ENCODE measurements at regions not wholly inside any gene's neighbourhood (a gene's known extent, or its start where the extent isn't known, plus 50 kb on each side); places are given as distances from the start of the nearest gene placed in this dataset.

DNA sequence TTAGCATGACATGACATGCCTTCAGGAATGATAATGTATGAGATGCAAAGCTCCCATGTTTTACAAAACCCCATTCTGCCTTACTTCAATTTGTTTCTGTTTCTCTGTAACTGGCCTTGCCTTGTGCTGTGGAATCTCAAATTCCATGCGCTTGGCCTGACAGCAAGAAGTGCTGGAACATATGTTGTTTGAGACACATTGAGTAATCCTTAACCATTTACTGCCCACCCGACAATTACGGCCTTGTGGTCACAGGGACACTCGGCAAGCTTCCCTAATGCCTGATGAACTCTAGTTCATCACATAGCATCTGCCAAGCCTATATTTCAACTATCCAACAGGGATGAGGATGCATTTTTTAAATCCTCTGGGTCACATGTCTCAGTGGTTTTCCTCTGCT, 226.4 kb upstream of the CASK start (continued):
- TF ChIP-seq NR1H2 (CRISPR knock-in tag; IDR thresholded peaks at IDR 0.05) (no peak), GABPB1 (CRISPR knock-in tag; IDR thresholded peaks at IDR 0.05) (no peak), ZNF232 (CRISPR knock-in tag; IDR thresholded peaks at IDR 0.05) (no peak), CREM (CRISPR knock-in tag; IDR thresholded peaks at IDR 0.05) (no peak), IRF2 (CRISPR knock-in tag; IDR thresholded peaks at IDR 0.05; ENCODE audit: borderline replicate concordance, low read depth) (no peak), ZNF219 (CRISPR knock-in tag; IDR thresholded peaks at IDR 0.05; ENCODE audit: borderline replicate concordance) (no peak), NR2C2 (CRISPR knock-in tag; IDR thresholded peaks at IDR 0.05) (no peak), PRRX2 (CRISPR knock-in tag; IDR thresholded peaks at IDR 0.05) (no peak)
- TF ChIP-seq, protein P1, sequence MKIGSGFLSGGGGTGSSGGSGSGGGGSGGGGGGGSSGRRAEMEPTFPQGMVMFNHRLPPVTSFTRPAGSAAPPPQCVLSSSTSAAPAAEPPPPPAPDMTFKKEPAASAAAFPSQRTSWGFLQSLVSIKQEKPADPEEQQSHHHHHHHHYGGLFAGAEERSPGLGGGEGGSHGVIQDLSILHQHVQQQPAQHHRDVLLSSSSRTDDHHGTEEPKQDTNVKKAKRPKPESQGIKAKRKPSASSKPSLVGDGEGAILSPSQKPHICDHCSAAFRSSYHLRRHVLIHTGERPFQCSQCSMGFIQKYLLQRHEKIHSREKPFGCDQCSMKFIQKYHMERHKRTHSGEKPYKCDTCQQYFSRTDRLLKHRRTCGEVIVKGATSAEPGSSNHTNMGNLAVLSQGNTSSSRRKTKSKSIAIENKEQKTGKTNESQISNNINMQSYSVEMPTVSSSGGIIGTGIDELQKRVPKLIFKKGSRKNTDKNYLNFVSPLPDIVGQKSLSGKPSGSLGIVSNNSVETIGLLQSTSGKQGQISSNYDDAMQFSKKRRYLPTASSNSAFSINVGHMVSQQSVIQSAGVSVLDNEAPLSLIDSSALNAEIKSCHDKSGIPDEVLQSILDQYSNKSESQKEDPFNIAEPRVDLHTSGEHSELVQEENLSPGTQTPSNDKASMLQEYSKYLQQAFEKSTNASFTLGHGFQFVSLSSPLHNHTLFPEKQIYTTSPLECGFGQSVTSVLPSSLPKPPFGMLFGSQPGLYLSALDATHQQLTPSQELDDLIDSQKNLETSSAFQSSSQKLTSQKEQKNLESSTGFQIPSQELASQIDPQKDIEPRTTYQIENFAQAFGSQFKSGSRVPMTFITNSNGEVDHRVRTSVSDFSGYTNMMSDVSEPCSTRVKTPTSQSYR (CRISPR knock-in tag; IDR thresholded peaks at IDR 0.05) = no peak
- TF ChIP-seq, protein P2, sequence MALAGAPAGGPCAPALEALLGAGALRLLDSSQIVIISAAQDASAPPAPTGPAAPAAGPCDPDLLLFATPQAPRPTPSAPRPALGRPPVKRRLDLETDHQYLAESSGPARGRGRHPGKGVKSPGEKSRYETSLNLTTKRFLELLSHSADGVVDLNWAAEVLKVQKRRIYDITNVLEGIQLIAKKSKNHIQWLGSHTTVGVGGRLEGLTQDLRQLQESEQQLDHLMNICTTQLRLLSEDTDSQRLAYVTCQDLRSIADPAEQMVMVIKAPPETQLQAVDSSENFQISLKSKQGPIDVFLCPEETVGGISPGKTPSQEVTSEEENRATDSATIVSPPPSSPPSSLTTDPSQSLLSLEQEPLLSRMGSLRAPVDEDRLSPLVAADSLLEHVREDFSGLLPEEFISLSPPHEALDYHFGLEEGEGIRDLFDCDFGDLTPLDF (CRISPR knock-in tag; IDR thresholded peaks at IDR 0.05) = no peak
- TF ChIP-seq, protein P3, sequence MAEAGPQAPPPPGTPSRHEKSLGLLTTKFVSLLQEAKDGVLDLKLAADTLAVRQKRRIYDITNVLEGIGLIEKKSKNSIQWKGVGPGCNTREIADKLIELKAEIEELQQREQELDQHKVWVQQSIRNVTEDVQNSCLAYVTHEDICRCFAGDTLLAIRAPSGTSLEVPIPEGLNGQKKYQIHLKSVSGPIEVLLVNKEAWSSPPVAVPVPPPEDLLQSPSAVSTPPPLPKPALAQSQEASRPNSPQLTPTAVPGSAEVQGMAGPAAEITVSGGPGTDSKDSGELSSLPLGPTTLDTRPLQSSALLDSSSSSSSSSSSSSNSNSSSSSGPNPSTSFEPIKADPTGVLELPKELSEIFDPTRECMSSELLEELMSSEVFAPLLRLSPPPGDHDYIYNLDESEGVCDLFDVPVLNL (CRISPR knock-in tag; IDR thresholded peaks at IDR 0.05; ENCODE audit: borderline replicate concordance, low read depth) = no peak
- TF ChIP-seq, protein P4, sequence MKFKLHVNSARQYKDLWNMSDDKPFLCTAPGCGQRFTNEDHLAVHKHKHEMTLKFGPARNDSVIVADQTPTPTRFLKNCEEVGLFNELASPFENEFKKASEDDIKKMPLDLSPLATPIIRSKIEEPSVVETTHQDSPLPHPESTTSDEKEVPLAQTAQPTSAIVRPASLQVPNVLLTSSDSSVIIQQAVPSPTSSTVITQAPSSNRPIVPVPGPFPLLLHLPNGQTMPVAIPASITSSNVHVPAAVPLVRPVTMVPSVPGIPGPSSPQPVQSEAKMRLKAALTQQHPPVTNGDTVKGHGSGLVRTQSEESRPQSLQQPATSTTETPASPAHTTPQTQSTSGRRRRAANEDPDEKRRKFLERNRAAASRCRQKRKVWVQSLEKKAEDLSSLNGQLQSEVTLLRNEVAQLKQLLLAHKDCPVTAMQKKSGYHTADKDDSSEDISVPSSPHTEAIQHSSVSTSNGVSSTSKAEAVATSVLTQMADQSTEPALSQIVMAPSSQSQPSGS (CRISPR knock-in tag; IDR thresholded peaks at IDR 0.05; ENCODE audit: borderline replicate concordance, low read depth) = no peak
- TF ChIP-seq, protein P5, sequence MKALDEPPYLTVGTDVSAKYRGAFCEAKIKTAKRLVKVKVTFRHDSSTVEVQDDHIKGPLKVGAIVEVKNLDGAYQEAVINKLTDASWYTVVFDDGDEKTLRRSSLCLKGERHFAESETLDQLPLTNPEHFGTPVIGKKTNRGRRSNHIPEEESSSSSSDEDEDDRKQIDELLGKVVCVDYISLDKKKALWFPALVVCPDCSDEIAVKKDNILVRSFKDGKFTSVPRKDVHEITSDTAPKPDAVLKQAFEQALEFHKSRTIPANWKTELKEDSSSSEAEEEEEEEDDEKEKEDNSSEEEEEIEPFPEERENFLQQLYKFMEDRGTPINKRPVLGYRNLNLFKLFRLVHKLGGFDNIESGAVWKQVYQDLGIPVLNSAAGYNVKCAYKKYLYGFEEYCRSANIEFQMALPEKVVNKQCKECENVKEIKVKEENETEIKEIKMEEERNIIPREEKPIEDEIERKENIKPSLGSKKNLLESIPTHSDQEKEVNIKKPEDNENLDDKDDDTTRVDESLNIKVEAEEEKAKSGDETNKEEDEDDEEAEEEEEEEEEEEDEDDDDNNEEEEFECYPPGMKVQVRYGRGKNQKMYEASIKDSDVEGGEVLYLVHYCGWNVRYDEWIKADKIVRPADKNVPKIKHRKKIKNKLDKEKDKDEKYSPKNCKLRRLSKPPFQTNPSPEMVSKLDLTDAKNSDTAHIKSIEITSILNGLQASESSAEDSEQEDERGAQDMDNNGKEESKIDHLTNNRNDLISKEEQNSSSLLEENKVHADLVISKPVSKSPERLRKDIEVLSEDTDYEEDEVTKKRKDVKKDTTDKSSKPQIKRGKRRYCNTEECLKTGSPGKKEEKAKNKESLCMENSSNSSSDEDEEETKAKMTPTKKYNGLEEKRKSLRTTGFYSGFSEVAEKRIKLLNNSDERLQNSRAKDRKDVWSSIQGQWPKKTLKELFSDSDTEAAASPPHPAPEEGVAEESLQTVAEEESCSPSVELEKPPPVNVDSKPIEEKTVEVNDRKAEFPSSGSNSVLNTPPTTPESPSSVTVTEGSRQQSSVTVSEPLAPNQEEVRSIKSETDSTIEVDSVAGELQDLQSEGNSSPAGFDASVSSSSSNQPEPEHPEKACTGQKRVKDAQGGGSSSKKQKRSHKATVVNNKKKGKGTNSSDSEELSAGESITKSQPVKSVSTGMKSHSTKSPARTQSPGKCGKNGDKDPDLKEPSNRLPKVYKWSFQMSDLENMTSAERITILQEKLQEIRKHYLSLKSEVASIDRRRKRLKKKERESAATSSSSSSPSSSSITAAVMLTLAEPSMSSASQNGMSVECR (CRISPR knock-in tag; IDR thresholded peaks at IDR 0.05; ENCODE audit: borderline replicate concordance) = no peak

DNA sequence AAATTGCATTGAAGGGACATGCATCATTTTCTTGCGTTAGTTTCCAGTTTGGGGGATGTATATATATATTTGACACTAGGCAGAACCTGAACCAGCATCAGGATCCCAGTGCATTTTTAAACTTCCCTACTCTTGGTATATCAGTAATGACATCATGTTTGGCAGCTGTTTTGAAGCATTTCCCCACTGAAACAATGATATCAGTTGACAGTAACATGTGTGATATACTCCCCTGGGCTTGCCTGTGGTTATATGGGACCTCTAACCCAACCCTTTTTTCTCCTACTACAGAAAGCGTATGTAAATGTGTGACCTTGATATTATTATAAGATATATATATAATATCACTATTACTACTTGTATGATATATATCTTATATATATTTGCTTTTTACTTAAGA, 225.9 kb upstream of the CASK start:
- ATAC-seq = no peak
- ChIA-PET CTCF (no interaction called here), POLR2A (no interaction called here)
- H3K27me3 Mint-ChIP-seq (ENCODE audit: low read depth) = no peaks in the 10 kb centered on the region
- no peak overlapping the region for H3K27ac Mint-ChIP-seq
- DNase-seq (ENCODE audit: low spot score) = no peak
- H3K4me3 Mint-ChIP-seq = no peak overlapping the region
- no peaks in the 10 kb centered on the region for H3K36me3 Mint-ChIP-seq
- peaks cover under 1% of the 10 kb centered on the region; the same call in 1 of the 2 replicates for H3K4me1 Mint-ChIP-seq
- H3K9me3 Mint-ChIP-seq = no peaks in the 10 kb centered on the region
- TF ChIP-seq NFYB (CRISPR knock-in tag; conservative IDR thresholded peaks at IDR 0.05; ENCODE audit: low read depth) (no peak), GRHL2 (CRISPR knock-in tag; IDR thresholded peaks at IDR 0.05; ENCODE audit: insufficient replicate concordance, severe bottlenecking) (no peak), EMX1 (CRISPR knock-in tag; IDR thresholded peaks at IDR 0.05) (no peak), OVOL2 (CRISPR knock-in tag; IDR thresholded peaks at IDR 0.05; ENCODE audit: borderline replicate concordance) (no peak)
- TF ChIP-seq, protein P6, sequence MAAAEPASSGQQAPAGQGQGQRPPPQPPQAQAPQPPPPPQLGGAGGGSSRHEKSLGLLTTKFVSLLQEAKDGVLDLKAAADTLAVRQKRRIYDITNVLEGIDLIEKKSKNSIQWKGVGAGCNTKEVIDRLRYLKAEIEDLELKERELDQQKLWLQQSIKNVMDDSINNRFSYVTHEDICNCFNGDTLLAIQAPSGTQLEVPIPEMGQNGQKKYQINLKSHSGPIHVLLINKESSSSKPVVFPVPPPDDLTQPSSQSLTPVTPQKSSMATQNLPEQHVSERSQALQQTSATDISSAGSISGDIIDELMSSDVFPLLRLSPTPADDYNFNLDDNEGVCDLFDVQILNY (CRISPR knock-in tag; IDR thresholded peaks at IDR 0.05) = no peak
- TF ChIP-seq, protein P7, sequence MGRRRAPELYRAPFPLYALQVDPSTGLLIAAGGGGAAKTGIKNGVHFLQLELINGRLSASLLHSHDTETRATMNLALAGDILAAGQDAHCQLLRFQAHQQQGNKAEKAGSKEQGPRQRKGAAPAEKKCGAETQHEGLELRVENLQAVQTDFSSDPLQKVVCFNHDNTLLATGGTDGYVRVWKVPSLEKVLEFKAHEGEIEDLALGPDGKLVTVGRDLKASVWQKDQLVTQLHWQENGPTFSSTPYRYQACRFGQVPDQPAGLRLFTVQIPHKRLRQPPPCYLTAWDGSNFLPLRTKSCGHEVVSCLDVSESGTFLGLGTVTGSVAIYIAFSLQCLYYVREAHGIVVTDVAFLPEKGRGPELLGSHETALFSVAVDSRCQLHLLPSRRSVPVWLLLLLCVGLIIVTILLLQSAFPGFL (CRISPR knock-in tag; IDR thresholded peaks at IDR 0.05; ENCODE audit: borderline replicate concordance) = no peak
